B cell (primary cell): ENCODE measurements at regions not wholly inside any gene's neighbourhood (a gene's known extent, or its start where the extent isn't known, plus 50 kb on each side); places are given as distances from the start of the nearest gene placed in this dataset.

Source experiments
- EZH2 ChIP-seq: IDR thresholded peaks from 2 replicates; pipeline ENCODE4 v1.6.1; 2012; ENCODE audit warnings: borderline replicate concordance, low read depth, mild to moderate bottlenecking, moderate library complexity, low read length; ENCODE audit not compliant: insufficient read depth, poor library complexity, severe bottlenecking
- TF ChIP-seq, protein P1 (sequence below): fragments of 200-600 bp; IDR thresholded peaks from one replicate; pipeline ENCODE4 v1.8.0; 2022; ENCODE audit warnings: antibody characterized with exemption, mild to moderate bottlenecking

DNA sequence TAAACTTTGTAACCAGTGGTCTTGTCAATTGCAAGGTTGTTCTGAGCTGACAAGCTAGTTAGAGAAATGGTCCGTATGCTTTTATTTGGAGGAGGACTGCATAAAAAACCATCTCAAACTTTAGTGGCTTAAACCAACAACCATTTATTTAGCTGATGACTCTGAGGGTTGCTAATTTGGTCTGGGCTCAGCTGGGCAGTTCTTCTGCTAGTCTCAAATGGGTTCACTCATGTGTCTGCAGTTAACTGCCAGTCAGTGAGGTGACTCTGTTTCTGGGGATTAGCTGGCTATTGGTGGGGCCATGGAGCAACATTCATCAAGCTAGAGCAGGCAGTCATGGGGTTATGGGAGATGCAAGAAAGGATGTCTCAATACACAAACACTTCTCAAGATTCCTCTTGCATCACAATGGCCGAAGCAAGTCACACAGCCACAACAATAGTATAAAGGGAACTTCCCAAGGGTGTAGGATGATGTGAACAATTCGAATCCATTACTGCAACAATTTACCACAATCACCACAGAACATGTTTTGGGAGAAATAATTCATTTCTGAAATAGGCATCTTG lies 521.9 kb downstream of the INSC start:
- TF ChIP-seq, protein P1, sequence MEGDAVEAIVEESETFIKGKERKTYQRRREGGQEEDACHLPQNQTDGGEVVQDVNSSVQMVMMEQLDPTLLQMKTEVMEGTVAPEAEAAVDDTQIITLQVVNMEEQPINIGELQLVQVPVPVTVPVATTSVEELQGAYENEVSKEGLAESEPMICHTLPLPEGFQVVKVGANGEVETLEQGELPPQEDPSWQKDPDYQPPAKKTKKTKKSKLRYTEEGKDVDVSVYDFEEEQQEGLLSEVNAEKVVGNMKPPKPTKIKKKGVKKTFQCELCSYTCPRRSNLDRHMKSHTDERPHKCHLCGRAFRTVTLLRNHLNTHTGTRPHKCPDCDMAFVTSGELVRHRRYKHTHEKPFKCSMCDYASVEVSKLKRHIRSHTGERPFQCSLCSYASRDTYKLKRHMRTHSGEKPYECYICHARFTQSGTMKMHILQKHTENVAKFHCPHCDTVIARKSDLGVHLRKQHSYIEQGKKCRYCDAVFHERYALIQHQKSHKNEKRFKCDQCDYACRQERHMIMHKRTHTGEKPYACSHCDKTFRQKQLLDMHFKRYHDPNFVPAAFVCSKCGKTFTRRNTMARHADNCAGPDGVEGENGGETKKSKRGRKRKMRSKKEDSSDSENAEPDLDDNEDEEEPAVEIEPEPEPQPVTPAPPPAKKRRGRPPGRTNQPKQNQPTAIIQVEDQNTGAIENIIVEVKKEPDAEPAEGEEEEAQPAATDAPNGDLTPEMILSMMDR, result no peak
- no peak for TF ChIP-seq EZH2
